Stimulated activated CD4-positive, alpha-beta T cell treated with anti-CD3 and anti-CD28 coated beads, Interleukin-2, amount 100 ng/mL, for 48 hours (primary cell): ENCODE measurements at regions not wholly inside any gene's neighbourhood (a gene's known extent, or its start where the extent isn't known, plus 50 kb on each side); places are given as distances from the start of the nearest gene placed in this dataset.
"Not testable (repeated sequence)": the region's sequence is repeated elsewhere in the genome, so short reads cannot be mapped to it uniquely, and the experiment has no call there.

ENCODE experiments used
- DNase-seq, 2 donors: peaks; one replicate each; pipeline ENCODE4 v3.0.0-alpha.2; 2020

DNA sequence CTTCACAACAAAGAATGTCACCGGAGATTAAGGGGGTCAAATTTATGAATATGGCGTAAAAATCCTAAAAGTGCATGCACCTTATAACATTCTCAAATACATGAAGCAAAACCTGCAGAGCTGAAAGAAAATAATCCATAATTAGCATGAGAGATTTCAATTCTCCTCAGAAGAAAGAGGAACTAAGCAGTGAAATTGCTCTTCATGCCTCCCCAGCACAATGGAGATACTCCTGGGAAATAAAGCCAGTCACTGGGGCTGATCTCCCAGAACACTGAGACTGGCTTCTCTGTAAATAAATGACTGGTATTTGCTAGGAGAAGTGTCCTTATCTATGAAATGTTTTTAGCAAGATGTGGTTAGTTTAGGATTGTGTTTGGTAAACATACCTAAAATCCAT, 68.1 kb downstream of the GOLGA6L6 start:
- not testable (repeated sequence) for DNase-seq

- not testable (repeated sequence) for DNase-seq
Observed at GRCh38 chr15:20472983-20473382, 68.6 kb downstream of the GOLGA6L6 start.

- DNase-seq: not testable (repeated sequence)
Observed at GRCh38 chr15:20470810-20471209, 70.8 kb downstream of the GOLGA6L6 start.

- DNase-seq: not testable (repeated sequence)
Observed at GRCh38 chr15:20441138-20441537, 100.5 kb downstream of the GOLGA6L6 start.

- not testable (repeated sequence) for DNase-seq
Observed at GRCh38 chr15:20440390-20440789, 101.2 kb downstream of the GOLGA6L6 start.

DNA sequence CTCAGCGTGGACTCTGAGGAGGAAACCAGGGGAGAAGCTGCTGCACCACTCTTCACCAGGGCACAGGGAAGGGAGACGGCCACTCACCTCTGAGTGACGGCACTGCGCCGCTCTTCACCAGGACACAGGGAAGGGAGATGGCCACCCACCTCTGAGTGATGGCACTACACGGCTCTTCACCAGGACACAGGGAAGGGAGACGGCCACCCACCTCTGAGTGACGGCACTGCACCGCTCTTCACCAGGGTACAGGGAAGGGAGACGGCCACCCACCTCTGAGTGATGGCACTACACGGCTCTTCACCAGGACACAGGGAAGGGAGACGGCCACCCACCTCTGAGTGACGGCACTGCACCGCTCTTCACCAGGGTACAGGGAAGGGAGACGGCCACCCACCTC, 102.5 kb downstream of the GOLGA6L6 start:
- DNase-seq: not testable (repeated sequence)

GRCh38 chr15:20438255-20438654, 103.3 kb downstream of the GOLGA6L6 start:
- DNase-seq: not testable (repeated sequence)

GRCh38 chr15:20433468-20433867, 108.1 kb downstream of the GOLGA6L6 start:
- not testable (repeated sequence) for DNase-seq

GRCh38 chr15:20430495-20430894, 111.1 kb downstream of the GOLGA6L6 start:
- DNase-seq: not testable (repeated sequence)

DNA sequence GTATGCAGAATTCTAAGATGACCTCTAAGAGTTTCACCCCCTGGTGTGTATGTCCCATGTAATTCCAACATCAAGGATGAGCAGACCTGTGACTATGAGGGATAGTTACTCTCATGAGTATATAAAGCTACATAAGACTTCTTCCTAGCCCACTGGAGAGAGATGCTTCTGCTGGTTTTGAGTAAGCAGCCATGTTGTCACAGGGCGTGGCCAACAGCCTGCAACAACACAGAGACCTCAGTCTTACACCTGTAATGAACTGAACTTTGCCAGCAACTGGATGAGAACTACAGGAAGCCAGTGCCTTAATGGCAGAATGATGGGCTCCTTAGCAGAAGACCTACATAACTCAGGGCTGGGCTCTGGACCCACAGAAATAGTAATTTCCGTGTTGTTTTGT, 120.9 kb downstream of the GOLGA6L6 start:
- DNase-seq: not testable (repeated sequence)

DNA sequence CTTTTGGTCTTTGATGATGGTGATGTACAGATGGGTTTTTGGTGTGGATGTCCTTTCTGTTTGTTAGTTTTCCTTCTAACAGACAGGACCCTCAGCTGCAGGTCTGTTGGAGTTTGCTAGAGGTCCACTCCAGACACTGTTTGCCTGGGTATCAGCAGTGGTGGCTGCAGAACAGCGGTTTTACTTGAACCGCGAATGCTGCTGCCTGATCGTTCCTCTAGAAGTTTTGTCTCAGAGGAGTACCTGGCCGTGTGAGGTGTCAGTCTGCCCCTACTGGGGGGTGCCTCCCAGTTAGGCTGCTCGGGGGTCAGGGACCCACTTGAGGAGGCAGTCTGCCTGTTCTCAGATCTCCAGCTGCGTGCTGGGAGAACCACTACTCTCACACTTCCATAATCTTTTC, 125.0 kb downstream of the GOLGA6L6 start:
- not testable (repeated sequence) for DNase-seq

- DNase-seq: not testable (repeated sequence)
Observed at GRCh38 chr15:20409667-20410198, 131.9 kb downstream of the GOLGA6L6 start.

DNA sequence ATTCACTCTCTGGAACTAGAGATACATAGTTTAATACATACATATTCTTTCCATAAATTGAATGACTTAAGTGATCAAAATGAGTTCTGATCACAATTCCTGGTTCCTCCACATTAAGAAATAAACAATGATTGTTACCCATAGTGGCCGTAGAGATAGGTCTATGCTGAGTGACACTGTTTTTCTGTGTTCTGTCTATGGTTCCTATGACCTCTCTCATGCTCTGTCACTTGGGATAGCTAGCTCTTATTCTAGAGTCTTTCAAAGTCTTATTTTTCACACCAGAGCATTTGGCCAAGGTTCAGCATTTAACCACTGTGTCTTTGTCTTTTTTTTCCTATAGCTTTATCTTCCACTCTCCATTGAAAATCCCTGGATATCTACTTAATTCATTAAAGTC, 132.4 kb downstream of the GOLGA6L6 start:
- DNase-seq: no peak

- no peak for DNase-seq
Observed at GRCh38 chr15:20407553-20407952, 134.0 kb downstream of the GOLGA6L6 start.

- not testable (repeated sequence) for DNase-seq
Observed at GRCh38 chr15:20404571-20404970, 137.0 kb downstream of the GOLGA6L6 start.

- not testable (repeated sequence) for DNase-seq
Observed at GRCh38 chr15:20402586-20402985, 139.0 kb downstream of the GOLGA6L6 start.

GRCh38 chr15:20401058-20401457, 140.5 kb downstream of the GOLGA6L6 start:
- not testable (repeated sequence) for DNase-seq

DNA sequence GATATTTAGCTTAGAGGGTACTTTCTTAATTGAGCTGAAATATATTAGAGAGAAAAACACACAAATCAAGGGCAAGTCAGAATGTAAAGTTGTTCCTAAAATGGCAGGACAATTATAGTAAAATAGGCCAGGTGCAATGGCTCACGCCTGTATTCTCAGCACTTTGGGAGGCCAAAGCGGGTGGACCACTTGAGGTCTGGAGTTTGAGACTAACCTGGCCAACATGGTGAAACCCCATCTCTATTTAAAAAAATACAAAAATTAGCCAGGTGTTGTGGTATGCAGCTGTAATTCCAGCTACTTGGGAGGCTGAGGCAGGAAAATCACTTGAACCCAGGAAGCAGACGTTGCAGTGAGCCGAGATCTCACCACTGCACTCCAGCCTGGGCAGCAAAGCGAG, 142.9 kb downstream of the GOLGA6L6 start:
- not testable (repeated sequence) for DNase-seq

- not testable (repeated sequence) for DNase-seq
Observed at GRCh38 chr15:20388161-20388560, 153.4 kb downstream of the GOLGA6L6 start.

- DNase-seq: no peak
Observed at GRCh38 chr15:20386198-20386597, 155.4 kb downstream of the GOLGA6L6 start.

DNA sequence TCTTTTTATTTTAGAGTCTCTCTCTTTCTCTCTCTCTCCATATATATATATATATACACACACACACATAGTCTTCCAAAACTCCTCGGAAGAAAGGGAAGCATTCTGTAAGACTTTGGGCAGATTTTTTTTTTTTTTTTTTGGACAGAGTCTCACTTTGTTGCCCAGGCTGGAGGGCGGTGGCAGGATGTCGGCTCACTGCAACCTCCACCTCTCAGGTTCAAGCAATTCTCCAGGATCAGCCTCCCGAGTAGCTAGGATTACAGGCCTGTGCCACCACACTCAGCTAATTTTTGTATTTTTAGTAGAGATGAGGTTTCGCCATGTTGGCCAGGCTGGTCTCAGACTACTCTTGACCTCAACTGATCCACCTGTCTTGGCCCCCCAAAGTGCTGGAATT, 161.4 kb downstream of the GOLGA6L6 start:
- DNase-seq: not testable (repeated sequence)

- no peak for DNase-seq
Observed at GRCh38 chr15:20376872-20377271, 164.7 kb downstream of the GOLGA6L6 start.

- not testable (repeated sequence) for DNase-seq
Observed at GRCh38 chr15:20372416-20372815, 169.2 kb downstream of the GOLGA6L6 start.

GRCh38 chr15:20369500-20369899, 172.1 kb downstream of the GOLGA6L6 start:
- DNase-seq: no peak

DNA sequence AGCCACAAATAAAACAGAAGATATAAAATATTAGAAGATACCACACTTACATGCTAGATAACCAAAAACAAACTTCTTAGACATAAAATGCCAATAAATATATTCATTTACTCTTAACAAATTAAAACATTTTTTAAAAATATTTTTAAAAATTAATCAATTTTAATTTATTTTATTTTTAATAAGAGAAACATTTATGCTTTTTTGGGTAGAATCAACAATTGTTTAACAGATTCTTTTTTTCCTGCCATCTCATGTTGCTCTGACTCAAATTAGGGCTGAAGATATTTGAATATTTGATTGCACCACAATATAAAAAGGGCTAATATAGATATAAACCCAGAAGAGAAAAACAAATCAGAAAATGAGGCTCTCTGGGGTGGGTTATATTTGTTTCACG, 172.6 kb downstream of the GOLGA6L6 start:
- no peak for DNase-seq
